M059J (cell line): ENCODE measurements at regions not wholly inside any gene's neighbourhood (a gene's known extent, or its start where the extent isn't known, plus 50 kb on each side); places are given as distances from the start of the nearest gene placed in this dataset.
"Not testable (repeated sequence)": the region's sequence is repeated elsewhere in the genome, so short reads cannot be mapped to it uniquely, and the experiment has no call there.

Experiments
- DNase-seq: peaks from one replicate; pipeline ENCODE4 v3.0.0-alpha.2; 2012; ENCODE audit warnings: low read depth

GRCh38 chr6:155770313-155770712 is 314.7 kb upstream of the NOX3 start:
- DNase-seq: no peak

DNA sequence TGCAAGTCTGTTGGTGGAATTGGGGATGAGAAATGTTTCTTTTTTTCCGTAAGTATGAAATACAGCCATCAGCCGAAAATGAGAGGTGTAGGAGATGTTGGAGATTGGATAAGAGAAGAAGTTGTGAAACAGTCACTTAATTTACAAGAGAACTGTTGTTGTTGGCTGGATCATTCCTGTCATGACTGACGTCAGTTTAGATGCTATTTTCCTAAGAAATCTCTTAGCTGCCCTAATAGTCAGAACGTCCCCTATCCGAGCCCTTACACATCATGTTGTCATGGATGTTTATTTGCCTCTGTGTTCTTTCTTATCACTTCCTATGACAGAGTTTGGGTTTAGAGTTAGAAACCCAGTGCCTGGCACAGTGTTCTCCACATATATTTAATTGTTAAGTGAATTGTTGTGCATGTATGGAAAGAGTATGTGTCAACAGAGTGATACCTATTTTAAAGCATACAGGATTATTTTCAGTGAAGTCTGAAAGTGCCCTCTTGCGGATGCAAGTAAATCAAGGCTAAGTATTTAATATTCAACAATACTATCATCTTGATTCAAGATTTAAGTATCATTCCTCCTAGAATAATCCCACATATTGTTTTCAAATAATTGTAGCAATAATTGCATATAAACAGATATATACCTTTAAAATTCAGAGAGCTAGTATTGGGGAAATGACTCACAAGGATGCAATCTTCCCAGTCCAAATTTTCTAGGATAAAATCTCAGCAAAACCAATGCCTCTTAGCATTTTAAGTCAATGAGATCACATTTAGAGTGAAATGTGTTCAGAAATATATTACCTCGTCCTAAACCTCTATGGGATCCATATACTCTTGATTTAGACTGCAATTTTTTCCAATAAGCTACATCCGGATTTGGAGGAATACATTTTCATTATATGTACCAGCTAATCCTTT is 309.9 kb upstream of the NOX3 start:
- peak; percentile 58 for DNase-seq

DNA sequence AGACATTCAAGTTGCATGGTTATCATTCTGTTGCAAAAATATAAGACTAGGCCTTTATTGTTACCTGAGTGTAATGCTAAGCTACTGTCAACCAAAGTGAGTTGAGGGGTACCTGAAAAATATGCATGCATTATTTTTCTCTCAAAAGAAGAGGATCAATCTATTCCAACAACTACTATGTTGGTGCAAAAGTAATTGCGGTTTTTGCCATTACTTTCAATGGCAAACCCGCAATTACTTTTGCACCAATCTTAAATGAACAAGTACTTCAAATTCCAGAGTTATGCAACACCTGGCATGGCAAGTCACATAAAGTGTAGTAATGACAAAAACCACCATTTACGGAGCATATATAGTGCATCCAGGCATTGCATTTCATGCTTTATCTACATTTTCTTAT is 307.0 kb upstream of the NOX3 start:
- DNase-seq: no peak

DNA sequence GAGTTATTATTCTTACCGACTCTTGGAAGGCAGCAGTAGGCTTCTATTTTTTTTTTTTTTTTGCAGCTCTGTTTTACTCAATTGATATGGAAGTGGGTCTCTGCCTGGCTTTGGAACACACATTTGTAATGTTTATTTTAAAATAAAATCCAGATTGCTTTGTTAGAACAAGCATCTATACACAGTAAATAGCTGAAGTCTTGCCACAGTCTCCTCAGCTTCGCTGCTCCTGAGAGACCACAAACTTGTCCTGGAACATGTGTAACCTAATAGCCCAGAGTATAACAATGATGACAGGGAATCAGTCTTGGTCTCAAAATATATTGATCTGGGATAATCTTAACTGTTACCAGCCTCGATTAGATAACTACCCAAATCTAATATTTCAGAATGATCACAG is 299.8 kb upstream of the NOX3 start:
- DNase-seq: peak; percentile 17

- not testable (repeated sequence) for DNase-seq
Measured at GRCh38 chr6:155748778-155749177, 293.1 kb upstream of the NOX3 start.

GRCh38 chr6:155747491-155747890 is 291.9 kb upstream of the NOX3 start:
- no peak for DNase-seq

DNA sequence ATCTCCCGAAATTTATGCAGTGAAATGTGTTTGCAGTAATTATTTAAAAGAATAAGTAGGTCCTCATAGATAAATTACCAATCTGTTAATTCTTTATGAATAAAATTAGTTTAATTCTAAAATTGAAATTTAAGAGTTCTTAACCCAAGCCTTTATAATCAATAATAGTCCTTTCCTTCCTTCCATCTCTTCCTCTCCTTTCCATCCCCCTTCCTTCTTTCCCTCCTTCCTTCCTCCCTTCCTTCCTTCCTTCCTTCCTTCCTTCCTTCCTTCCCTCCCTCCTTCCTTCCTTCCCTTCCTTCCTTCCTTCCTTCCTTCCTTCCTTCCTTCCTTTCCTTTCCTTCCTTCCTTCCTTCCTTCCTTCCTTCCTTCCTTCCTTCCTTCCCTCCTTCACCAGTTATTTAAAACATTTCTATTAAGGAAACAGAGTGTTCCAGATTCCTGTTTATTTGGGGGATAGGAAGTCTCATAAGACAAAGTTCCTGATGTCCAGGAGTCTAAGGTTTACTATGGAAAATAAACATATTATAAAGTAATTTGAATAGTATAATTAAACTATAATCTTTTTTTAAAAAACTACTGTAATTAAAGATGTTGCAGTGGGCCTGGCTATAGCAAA is 285.3 kb upstream of the NOX3 start:
- no peak for DNase-seq

DNA sequence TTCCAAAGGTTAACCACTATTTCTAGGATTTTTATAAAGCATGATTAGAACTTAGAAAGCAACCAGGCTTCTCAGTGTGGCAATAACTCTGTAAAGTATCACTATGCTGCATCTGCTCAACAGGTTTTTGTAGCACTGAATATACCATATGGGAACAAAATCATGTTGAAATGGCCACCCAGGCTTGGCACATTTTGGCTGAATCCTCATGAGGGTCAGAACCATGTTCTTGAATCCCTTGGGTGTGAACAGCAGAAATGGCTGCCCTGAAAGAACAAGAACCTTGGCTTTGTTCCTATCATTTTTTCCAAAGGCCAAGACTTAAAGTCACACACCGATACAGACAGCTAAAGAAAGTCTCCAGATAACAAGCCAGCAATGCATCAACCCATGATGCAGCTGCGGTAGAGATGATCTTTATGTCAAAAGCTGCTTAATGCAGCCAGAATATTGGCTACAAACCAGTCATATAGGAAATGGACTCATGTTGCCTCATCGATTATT is 283.0 kb upstream of the NOX3 start:
- DNase-seq: no peak

GRCh38 chr6:155717374-155717773 is 261.7 kb upstream of the NOX3 start:
- DNase-seq: no peak

GRCh38 chr6:155710704-155711103 is 255.1 kb upstream of the NOX3 start:
- peak; percentile 3 for DNase-seq

DNA sequence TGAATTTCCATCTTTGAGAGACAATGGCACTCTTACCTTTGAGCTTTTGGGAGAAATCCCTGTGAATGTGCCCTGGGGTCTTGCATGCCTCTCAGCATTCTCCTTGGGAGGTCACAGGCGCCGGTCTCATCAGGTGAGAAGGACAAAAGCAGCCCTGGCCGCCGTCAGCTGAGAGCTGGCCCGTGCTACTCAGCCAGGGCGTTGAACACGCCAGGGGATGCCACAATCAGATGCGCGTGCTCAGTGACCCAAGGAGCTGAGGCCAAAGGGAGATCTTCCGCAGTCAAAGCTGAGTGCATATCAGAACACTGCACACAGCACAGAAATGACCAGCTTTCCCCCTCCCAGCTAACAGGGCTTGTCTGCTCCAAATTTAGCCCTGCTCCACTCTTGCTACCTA is 253.6 kb upstream of the NOX3 start:
- DNase-seq: no peak

- DNase-seq: no peak
Measured at GRCh38 chr6:155708100-155708499, 252.5 kb upstream of the NOX3 start.

DNA sequence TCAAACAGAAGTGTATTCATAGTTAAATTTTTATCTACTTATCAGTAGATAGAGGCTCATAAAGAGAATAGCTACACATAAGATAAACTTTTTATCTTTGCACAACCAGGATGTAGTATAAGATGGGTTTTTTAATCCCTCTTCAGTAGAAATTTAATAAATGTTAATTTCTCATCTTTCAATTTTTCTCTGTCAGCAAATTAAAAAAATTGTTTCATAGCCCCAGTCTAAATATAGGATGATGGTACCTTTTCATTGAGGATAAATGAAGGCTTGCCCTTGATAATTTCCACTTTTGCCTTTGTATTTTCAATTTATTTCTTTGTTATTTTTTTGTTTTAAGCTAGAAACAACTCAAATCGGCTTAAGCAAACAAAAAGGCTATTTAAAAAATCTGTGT is 251.2 kb upstream of the NOX3 start:
- no peak for DNase-seq

GRCh38 chr6:155706341-155706740 is 250.7 kb upstream of the NOX3 start:
- DNase-seq: peak; percentile 7

GRCh38 chr6:155701342-155701741 is 245.7 kb upstream of the NOX3 start:
- no peak for DNase-seq

GRCh38 chr6:155695495-155695894 is 239.9 kb upstream of the NOX3 start:
- DNase-seq: no peak

DNA sequence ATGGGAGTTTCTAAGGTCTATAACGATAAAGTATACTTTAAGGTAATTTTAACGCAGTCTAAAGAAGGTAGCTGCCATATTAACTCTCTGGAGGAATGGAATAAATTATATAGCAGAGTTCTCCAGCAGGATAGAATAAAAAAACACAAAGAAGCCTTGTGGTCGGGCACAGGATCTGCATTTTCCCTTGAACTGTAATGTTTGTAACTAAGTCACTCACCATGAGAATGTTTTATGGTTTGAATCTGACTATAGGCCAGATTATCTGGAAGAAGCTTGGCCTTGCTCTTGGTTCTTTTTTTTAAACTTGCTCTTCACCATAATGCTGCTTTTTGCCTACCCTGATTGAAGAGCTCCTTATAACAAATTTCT is 238.8 kb upstream of the NOX3 start:
- DNase-seq: no peak

DNA sequence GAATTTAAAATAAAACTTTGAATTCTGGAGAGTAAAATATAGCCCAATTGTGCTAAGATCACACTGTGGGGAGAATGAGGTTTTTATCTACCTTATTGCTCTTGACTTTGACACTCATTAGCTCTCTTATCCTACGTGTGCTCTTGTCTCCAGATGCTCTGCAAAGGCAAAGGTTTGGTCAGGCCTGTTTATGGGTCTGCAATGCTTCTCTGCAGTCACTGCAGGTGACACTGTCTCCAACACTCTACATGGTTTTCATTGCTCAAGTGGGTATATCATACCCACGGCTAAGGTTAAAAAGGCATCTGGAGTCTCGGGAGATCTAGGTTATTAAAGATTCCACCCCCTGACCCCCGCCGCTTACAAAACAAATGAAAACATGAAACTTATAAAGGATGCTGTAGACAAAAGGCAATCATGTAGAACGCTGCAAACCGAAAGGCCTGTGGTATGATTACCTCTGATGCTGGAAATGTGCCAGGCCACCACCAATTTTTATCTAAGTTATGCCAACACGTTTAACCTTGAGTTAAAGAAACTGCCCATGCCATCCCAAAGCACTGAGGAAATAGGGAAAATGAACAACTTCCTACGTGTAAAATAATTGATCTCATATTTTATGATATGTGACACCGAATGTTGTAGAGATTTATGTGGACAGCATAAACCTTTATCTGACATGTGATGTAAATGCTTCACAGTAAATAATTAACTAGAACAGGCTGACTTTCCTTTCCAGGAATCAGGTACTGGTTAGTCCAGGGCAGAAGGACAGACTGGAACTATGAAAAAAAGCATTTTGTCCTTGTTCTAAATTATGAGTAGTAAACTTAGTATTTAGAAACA is 238.2 kb upstream of the NOX3 start:
- DNase-seq: no peak

DNA sequence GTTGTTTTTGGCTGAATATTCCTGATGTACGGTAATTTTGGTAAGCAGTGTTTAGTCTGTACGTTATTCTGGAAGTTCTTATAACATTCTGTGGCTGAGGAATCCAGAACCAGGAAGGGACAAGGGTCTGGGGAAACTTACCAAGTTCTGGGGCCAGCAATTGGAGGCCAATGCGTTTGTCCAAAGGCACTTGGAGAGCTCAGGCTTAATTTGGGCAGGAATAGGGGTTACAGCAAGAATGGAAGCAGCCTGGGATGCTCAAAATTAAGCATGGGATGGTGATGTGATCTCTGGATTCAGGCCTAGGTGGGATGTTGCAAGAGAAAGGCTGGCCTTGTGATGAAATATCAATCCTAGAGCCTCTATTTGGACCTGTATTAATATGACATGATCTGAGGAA is 235.2 kb upstream of the NOX3 start:
- no peak for DNase-seq

GRCh38 chr6:155687645-155688044 is 232.0 kb upstream of the NOX3 start:
- DNase-seq: no peak

DNA sequence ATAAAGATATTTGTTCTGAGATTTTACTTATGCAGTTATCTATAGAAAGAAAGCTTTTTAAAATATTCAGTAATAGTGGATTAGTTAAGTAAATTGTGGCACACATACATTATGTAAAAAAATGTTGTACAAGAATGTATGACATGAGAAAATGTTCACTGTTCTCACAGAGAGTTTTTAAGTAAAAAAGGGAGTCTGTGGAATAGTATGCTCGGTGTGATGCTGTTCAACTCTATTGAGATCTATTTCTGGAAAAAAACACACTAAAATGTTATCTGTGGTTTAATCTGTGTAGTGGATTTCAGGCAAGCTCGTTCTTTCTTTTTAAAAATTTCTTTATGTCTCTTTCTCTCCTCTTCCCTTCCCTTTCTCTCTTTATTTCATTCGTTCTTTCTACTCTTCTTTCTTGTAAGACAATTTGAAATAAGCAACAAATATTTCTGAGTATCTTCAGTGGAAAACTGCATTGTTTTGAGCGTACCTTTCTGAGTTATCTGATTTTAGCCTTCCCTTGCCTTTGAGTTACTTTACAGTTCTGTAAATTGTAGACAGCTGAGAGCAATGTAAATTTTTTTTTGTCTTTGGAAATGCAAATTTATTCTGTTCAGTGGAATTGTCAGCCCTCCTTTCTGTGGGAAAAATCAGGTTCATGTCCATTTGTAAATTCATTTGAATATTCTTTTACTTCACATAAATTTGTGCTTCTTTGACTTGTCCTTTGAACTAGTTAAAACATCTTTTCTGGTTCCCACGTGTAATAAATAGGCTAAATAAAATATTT is 229.0 kb upstream of the NOX3 start:
- no peak for DNase-seq

DNA sequence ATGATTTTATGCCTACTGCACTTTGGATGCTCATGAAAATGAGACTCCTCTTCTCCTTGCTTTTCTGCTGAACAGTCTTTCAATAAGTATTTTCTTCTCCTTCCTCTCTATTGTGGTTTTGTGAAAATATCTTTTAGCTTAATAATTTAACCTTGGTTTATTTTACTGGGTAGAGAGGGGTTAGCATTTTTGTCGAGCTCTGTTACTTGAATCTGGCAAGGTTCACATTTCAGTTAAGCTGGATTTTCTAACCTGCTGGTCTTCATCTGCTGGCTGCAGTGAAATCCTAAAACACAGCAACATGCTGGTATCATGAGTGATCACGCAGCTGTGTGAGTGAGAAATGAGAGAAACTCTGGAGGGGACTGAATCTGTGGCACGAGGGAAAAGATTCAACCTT is 222.7 kb upstream of the NOX3 start:
- peak; percentile 75 for DNase-seq
